ENCODE measurements at regions not wholly inside any gene's neighbourhood (a gene's known extent, or its start where the extent isn't known, plus 50 kb on each side); places are given as distances from the start of the nearest gene placed in this dataset.

DNA sequence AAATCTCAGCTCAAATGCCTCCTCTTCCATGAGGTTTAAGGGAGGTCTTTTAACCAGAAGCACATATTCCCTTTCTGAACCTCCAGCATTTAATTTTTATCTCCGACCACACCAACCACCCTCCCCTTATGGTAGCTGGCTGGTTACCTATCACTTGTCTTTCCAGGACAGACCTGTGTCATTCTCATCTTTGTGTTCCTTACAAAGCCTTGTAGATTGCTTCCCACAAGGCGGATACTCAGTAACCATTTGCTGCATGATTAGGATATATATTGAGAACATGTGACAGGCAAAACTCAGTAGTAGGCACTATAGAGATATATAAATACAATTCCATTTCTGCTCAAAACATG, 119.5 kb downstream of the RPL22L1 start:
- FAIRE-seq: no peak
- H3K4me2 ChIP-seq (ENCODE audit: control insufficient read depth, extremely low read depth, insufficient read depth, low read depth, low read length): no peak overlapping the region
- H4K20me1 ChIP-seq (ENCODE audit: control insufficient read depth, extremely low read depth, insufficient read depth, low read length): no peaks in the 10 kb centered on the region

DNA sequence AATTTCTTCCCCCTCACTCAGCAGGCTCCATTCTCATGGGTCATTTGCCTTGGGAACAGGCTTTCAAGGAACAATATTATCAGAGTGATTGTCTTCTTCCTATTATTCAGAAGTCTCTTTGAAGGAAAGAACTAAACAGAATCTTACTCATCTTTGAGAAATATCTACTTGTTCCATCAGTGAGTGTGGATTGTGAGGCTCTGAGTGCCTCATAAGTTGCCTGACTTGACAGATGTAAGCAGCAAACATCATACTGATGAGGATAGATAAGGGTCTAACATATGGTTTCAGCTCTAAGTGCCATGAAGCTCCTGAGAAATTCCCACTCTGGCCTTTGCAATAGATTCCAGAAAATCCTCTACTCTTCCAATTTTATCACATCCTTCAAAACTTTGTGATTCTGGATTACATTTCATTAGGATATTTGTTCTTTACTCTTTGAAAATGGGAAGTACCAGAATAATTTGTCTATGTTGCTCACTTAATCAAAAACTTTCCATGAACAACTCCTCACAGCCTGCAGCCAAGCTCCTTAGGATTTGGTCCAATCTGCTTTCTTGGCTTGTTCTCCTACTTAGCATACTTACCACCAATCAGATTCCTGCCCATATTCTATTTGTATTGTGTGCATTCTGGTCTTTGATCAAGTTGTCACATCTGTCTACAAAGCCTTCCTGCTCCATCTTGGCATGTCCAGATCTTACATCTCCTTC, 120.1 kb downstream of the RPL22L1 start:
- Histone ChIP-seq H3K79me2 (ENCODE audit: control insufficient read depth, insufficient read depth, low read length) (no peaks in the 10 kb centered on the region), H2AFZ (ENCODE audit: control insufficient read depth, low read length) (peak overlapping the region; percentile 15), H3K4me3 (ENCODE audit: control insufficient read depth in 2 of 3, extremely low read depth in 1 of 3, insufficient read depth in 2 of 3, low read depth in 1 of 3, low read length in 3 of 3) (no peak overlapping the region), H3K4me1 (ENCODE audit: control insufficient read depth, extremely low read depth, insufficient read depth, low read length) (peaks cover 64% of the 10 kb centered on the region), H3K36me3 (ENCODE audit: control insufficient read depth in 2 of 2, extremely low read depth in 1 of 2, insufficient read depth in 2 of 2, low read length in 2 of 2) (no peaks in the 10 kb centered on the region), H4K20me1 (ENCODE audit: control insufficient read depth, extremely low read depth, insufficient read depth, low read length) (no peaks in the 10 kb centered on the region), H3K9ac (ENCODE audit: control insufficient read depth, extremely low read depth, insufficient read depth, low read length) (no peak overlapping the region), H3K4me2 (ENCODE audit: control insufficient read depth, extremely low read depth, insufficient read depth, low read depth, low read length) (no peak overlapping the region), H3K27me3 (ENCODE audit: control insufficient read depth, extremely low read depth, insufficient read depth, low read length) (no peaks in the 10 kb centered on the region), H3K9me3 (ENCODE audit: control insufficient read depth, low read depth, low read length) (no peaks in the 10 kb centered on the region), H3K9me1 (ENCODE audit: control insufficient read depth, extremely low read depth, insufficient read depth, low read length) (no peaks in the 10 kb centered on the region), H3K27ac (ENCODE audit: control insufficient read depth, insufficient read depth, low read length) (peak overlapping the region; percentile 73)
- DNase-seq (ENCODE audit: low read depth, low spot score) (no peak), FAIRE-seq (no peak)
- dilution Hi-C loops (cut with MboI; ENCODE audit: extremely low pct_ligation_motif_present, low sequenced_read_pairs): no loop called here
- TF ChIP-seq EZH2 (IDR thresholded peaks at IDR 0.05; ENCODE audit: low read length): no peak
- TF ChIP-seq, protein P1, sequence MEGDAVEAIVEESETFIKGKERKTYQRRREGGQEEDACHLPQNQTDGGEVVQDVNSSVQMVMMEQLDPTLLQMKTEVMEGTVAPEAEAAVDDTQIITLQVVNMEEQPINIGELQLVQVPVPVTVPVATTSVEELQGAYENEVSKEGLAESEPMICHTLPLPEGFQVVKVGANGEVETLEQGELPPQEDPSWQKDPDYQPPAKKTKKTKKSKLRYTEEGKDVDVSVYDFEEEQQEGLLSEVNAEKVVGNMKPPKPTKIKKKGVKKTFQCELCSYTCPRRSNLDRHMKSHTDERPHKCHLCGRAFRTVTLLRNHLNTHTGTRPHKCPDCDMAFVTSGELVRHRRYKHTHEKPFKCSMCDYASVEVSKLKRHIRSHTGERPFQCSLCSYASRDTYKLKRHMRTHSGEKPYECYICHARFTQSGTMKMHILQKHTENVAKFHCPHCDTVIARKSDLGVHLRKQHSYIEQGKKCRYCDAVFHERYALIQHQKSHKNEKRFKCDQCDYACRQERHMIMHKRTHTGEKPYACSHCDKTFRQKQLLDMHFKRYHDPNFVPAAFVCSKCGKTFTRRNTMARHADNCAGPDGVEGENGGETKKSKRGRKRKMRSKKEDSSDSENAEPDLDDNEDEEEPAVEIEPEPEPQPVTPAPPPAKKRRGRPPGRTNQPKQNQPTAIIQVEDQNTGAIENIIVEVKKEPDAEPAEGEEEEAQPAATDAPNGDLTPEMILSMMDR (optimal IDR thresholded peaks at IDR 0.05 in 1 of 3, IDR thresholded peaks at IDR 0.05 in 1 of 3, conservative IDR thresholded peaks at IDR 0.05 in 1 of 3; ENCODE audit: extremely low read depth in 1 of 3, insufficient read depth in 2 of 3, low read length in 3 of 3): no peak

More for the DNA sequence above, 119.5 kb downstream of the RPL22L1 start:
- dilution Hi-C loops (cut with MboI; ENCODE audit: extremely low pct_ligation_motif_present, low sequenced_read_pairs): no loop called here
- Histone ChIP-seq H3K36me3 (ENCODE audit: control insufficient read depth in 2 of 2, extremely low read depth in 1 of 2, insufficient read depth in 2 of 2, low read length in 2 of 2) (no peaks in the 10 kb centered on the region), H3K4me1 (ENCODE audit: control insufficient read depth, extremely low read depth, insufficient read depth, low read length) (peaks cover 58% of the 10 kb centered on the region), H3K27me3 (ENCODE audit: control insufficient read depth, extremely low read depth, insufficient read depth, low read length) (no peaks in the 10 kb centered on the region), H3K9me3 (ENCODE audit: control insufficient read depth, low read depth, low read length) (no peaks in the 10 kb centered on the region), H3K4me3 (ENCODE audit: control insufficient read depth in 2 of 3, extremely low read depth in 1 of 3, insufficient read depth in 2 of 3, low read depth in 1 of 3, low read length in 3 of 3) (no peak overlapping the region), H3K27ac (ENCODE audit: control insufficient read depth, insufficient read depth, low read length) (peak overlapping the region; percentile 73), H3K79me2 (ENCODE audit: control insufficient read depth, insufficient read depth, low read length) (no peaks in the 10 kb centered on the region), H2AFZ (ENCODE audit: control insufficient read depth, low read length) (peak overlapping the region; percentile 15), H3K9me1 (ENCODE audit: control insufficient read depth, extremely low read depth, insufficient read depth, low read length) (no peaks in the 10 kb centered on the region), H3K9ac (ENCODE audit: control insufficient read depth, extremely low read depth, insufficient read depth, low read length) (no peak overlapping the region)
- no peak for TF ChIP-seq EZH2 (IDR thresholded peaks at IDR 0.05; ENCODE audit: low read length)
- TF ChIP-seq, protein P1 (optimal IDR thresholded peaks at IDR 0.05 in 1 of 3, IDR thresholded peaks at IDR 0.05 in 1 of 3, conservative IDR thresholded peaks at IDR 0.05 in 1 of 3; ENCODE audit: extremely low read depth in 1 of 3, insufficient read depth in 2 of 3, low read length in 3 of 3): no peak
- no peak for DNase-seq (ENCODE audit: low read depth, low spot score)
